Mammary epithelial cell (primary cell): ENCODE measurements at regions not wholly inside any gene's neighbourhood (a gene's known extent, or its start where the extent isn't known, plus 50 kb on each side); places are given as distances from the start of the nearest gene placed in this dataset.

ENCODE experiments used
- CTCF ChIP-seq, 2 donors: IDR thresholded peaks in 1 of 2; conservative IDR thresholded peaks in 1 of 2; 2 replicates each; pipeline ENCODE4 v1.5.1; 2011 to 2012; ENCODE audit warnings: inconsistent platforms in 2 of 2, low read length in 2 of 2, mild to moderate bottlenecking in 2 of 2, control low read depth in 1 of 2, low read depth in 1 of 2; ENCODE audit not compliant: insufficient read depth in 1 of 2; ENCODE audit errors: extremely low read depth in 1 of 2
- EZH2 ChIP-seq: IDR thresholded peaks from 2 replicates; pipeline ENCODE4 v1.6.1; 2012; ENCODE audit warnings: low read length, inconsistent platforms, borderline replicate concordance

GRCh38 chr6:65927141-65927540, 220.1 kb upstream of the EYS start:
- TF ChIP-seq CTCF (conservative IDR thresholded peaks at IDR 0.05 in 1 of 2, IDR thresholded peaks at IDR 0.05 in 1 of 2; ENCODE audit: extremely low read depth in 1 of 2, insufficient read depth in 1 of 2, low read depth in 1 of 2, low read length in 2 of 2), result no peak
- no peak for TF ChIP-seq EZH2
